GM23338 (cell line): ENCODE measurements at regions not wholly inside any gene's neighbourhood (a gene's known extent, or its start where the extent isn't known, plus 50 kb on each side); places are given as distances from the start of the nearest gene placed in this dataset.

Source experiments
- CREB1 ChIP-seq: fragments of 250-450 bp; sonication (Bioruptor Pico); IDR thresholded peaks from 2 replicates; pipeline ENCODE4 v1.5.0; 2020; ENCODE audit warnings: low read depth, mild to moderate bottlenecking, moderate library complexity
- CTCF ChIP-seq, 2 experiments: fragments of 200-600 bp in 1 of 2; sonication (generic) in 1 of 2; conservative IDR thresholded peaks; 2 replicates each; pipeline versions ENCODE4 v1.5.1 to v1.6.1; 2016 to 2017; ENCODE audit warnings: antibody characterized with exemption in 2 of 2, low read depth in 2 of 2, mild to moderate bottlenecking in 2 of 2, moderate library complexity in 1 of 2
- ETS1 ChIP-seq: IDR thresholded peaks from 2 replicates; pipeline ENCODE4 v1.6.1; 2016; ENCODE audit warnings: antibody characterized with exemption
- EZH2 ChIP-seq: fragments of 200-600 bp; sonication (generic); IDR thresholded peaks from one replicate; pipeline ENCODE4 v1.8.0; 2017; ENCODE audit warnings: antibody characterized with exemption, mild to moderate bottlenecking, low read depth; ENCODE audit not compliant: unreplicated experiment
- EZH2phosphoT487 ChIP-seq: fragments of 200-600 bp; sonication (generic); IDR thresholded peaks from one replicate; pipeline ENCODE4 v1.8.1; 2018; ENCODE audit warnings: antibody characterized with exemption; ENCODE audit not compliant: unreplicated experiment
- JUNB ChIP-seq: IDR thresholded peaks from one replicate; pipeline ENCODE4 v1.6.1; 2016; ENCODE audit warnings: antibody characterized with exemption; ENCODE audit not compliant: unreplicated experiment
- NANOG ChIP-seq: IDR thresholded peaks from 2 replicates; pipeline ENCODE4 v1.6.1; 2016; ENCODE audit warnings: antibody characterized with exemption, borderline replicate concordance
- POLR2AphosphoS5 ChIP-seq: IDR thresholded peaks from 2 replicates; pipeline ENCODE4 v1.6.1; 2016; ENCODE audit warnings: antibody characterized with exemption, low read depth
- REST ChIP-seq: IDR thresholded peaks from one replicate; pipeline ENCODE4 v1.6.1; 2018; ENCODE audit warnings: antibody characterized with exemption; ENCODE audit not compliant: unreplicated experiment
- STAT1 ChIP-seq: IDR thresholded peaks from one replicate; pipeline ENCODE4 v1.6.1; 2016; ENCODE audit warnings: antibody characterized with exemption; ENCODE audit not compliant: unreplicated experiment
- ZNF114 ChIP-seq: fragments of 250-450 bp; sonication (Bioruptor Pico); IDR thresholded peaks from 2 replicates; pipeline ENCODE4 v1.5.0; 2020; ENCODE audit warnings: mild to moderate bottlenecking, moderate library complexity
- ZNF331 ChIP-seq: fragments of 250-450 bp; sonication (Bioruptor Pico); IDR thresholded peaks from 2 replicates; pipeline ENCODE4 v1.5.0; 2020; ENCODE audit warnings: low read depth, mild to moderate bottlenecking, moderate library complexity
- ZNF462 ChIP-seq: fragments of 250-450 bp; sonication (Bioruptor Pico); IDR thresholded peaks from 2 replicates; pipeline ENCODE4 v1.5.0; 2020; ENCODE audit warnings: mild to moderate bottlenecking, moderate library complexity

DNA sequence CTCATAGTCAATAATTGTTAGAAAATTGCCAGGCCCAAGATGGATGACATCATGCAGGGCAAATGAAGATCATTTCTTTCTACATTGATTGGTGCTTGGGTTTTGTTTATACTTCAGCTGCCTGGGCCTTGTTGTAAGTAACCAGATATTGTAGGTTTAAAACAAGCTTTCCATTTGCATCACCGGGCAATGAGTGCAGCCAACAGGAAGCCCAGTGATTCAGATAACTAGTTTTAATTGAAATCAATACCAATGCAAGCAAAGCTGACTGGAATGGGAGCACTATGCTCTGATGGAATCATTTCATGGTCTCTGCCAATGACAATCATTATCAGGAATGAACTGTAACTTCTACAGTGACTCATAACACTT is 279.3 kb downstream of the DUSP6 start:
- TF ChIP-seq EZH2 = no peak
- TF ChIP-seq CTCF (conservative IDR thresholded peaks at IDR 0.05; ENCODE audit: low read depth in 2 of 2) = no peak
- TF ChIP-seq EZH2phosphoT487 = no peak
- no peak for TF ChIP-seq ETS1
- no peak for TF ChIP-seq POLR2AphosphoS5
- TF ChIP-seq REST = no peak
- no peak for TF ChIP-seq CREB1 (CRISPR knock-in tag)
- no peak for TF ChIP-seq ZNF114 (CRISPR knock-in tag)
- TF ChIP-seq JUNB = no peak
- TF ChIP-seq ZNF462 (CRISPR knock-in tag) = no peak
- no peak for TF ChIP-seq ZNF331
- no peak for TF ChIP-seq NANOG
- no peak for TF ChIP-seq STAT1
